ENCODE measurements at regions not wholly inside any gene's neighbourhood (a gene's known extent, or its start where the extent isn't known, plus 50 kb on each side); places are given as distances from the start of the nearest gene placed in this dataset.
"Not testable (repeated sequence)": the region's sequence is repeated elsewhere in the genome, so short reads cannot be mapped to it uniquely, and the experiment has no call there.

- not testable (repeated sequence) for TF ChIP-seq CTCF (IDR thresholded peaks at IDR 0.05); CEBPB (IDR thresholded peaks at IDR 0.05); MAFK (IDR thresholded peaks at IDR 0.05; ENCODE audit: partially characterized antibody); CBX2 (IDR thresholded peaks at IDR 0.05; ENCODE audit: borderline replicate concordance, low read depth); SREBF2 (IDR thresholded peaks at IDR 0.05); POLR2A (IDR thresholded peaks at IDR 0.05; ENCODE audit: low read length); FOSL2 (IDR thresholded peaks at IDR 0.05); FOSL2 (CRISPR knock-in tag; IDR thresholded peaks at IDR 0.05); TP53 (CRISPR knock-in tag; IDR thresholded peaks at IDR 0.05); ELK1 (IDR thresholded peaks at IDR 0.05; ENCODE audit: low read depth, low read length); REST (IDR thresholded peaks at IDR 0.05); KDM5A (IDR thresholded peaks at IDR 0.05)
Measured at GRCh38 chr16:86267657-86268056, 242.7 kb upstream of the FOXF1 start.

Measured in A549 (cell line).